Hepatocyte (in vitro differentiated cells): ENCODE measurements at regions not wholly inside any gene's neighbourhood (a gene's known extent, or its start where the extent isn't known, plus 50 kb on each side); places are given as distances from the start of the nearest gene placed in this dataset.

Experiments
- CTCF ChIP-seq: fragments of 200-600 bp; sonication (generic); IDR thresholded peaks from 2 replicates; pipeline ENCODE4 v1.5.1; 2016; ENCODE audit warnings: antibody characterized with exemption, mild to moderate bottlenecking; ENCODE audit not compliant: poor library complexity
- EZH2 ChIP-seq: fragments of 200-600 bp; sonication (generic); IDR thresholded peaks from 2 replicates; pipeline ENCODE4 v1.6.1; 2016; ENCODE audit warnings: antibody characterized with exemption, mild to moderate bottlenecking, borderline replicate concordance
- EZH2phosphoT487 ChIP-seq: fragments of 200-600 bp; sonication (generic); IDR thresholded peaks from one replicate; pipeline ENCODE4 v1.6.1; 2018; ENCODE audit warnings: antibody characterized with exemption, mild to moderate bottlenecking, low read depth, moderate library complexity; ENCODE audit not compliant: unreplicated experiment, severe bottlenecking

DNA sequence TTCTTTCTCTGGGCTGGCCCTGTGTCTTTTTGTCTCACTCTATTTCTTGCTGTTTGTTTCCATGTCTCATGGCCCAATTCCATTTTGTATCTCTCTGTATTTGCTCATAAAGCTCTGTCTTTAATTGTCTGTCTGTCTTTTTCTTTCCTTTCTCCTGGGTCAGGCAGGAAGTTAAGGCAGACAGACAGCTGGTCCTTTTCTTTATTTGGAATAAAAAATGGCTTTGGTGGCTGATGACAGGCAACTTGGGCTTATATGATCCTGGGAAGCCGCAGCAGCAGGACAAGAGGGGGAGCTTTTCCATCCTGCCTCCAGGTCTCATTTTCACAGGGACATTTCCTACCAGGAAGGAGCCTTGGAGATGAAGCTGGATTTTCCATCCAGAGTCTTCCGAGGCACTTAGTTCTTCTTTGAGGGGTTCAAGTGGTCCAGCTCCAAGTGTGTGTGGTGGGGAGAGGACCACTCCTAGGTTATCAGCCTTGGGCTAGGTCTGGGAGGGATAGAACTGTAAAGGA, 138.7 kb downstream of the TDRD15 start:
- TF ChIP-seq EZH2phosphoT487 (no peak), CTCF (no peak), EZH2 (no peak)
